Gastroesophageal sphincter (tissue), 3 donors: ENCODE measurements at regions not wholly inside any gene's neighbourhood (a gene's known extent, or its start where the extent isn't known, plus 50 kb on each side); places are given as distances from the start of the nearest gene placed in this dataset.

ENCODE experiments used
- EP300 ChIP-seq: sonication (generic); formaldehyde crosslinking; IDR thresholded peaks from one replicate; pipeline ENCODE4 v1.6.1; 2017; ENCODE audit warnings: antibody characterized with exemption, mild to moderate bottlenecking
- POLR2A ChIP-seq, 2 donors: fragments of 450-650 bp; IDR thresholded peaks; one replicate each; pipeline ENCODE4 v1.6.1; 2017; ENCODE audit warnings: antibody characterized with exemption in 2 of 2, mild to moderate bottlenecking in 2 of 2, moderate library complexity in 1 of 2
- POLR2AphosphoS5 ChIP-seq: sonication (generic); formaldehyde crosslinking; IDR thresholded peaks from one replicate; pipeline ENCODE4 v1.6.1; 2017; ENCODE audit warnings: antibody characterized with exemption
- TF ChIP-seq, protein P1 (sequence below), 4 experiments: fragments of 200-600 bp in 2 of 4; fragments of 450-650 bp in 2 of 4; sonication (generic) in 1 of 4; IDR thresholded peaks; one replicate each; pipeline ENCODE4 v1.5.1; 2017 to 2019; ENCODE audit warnings: antibody characterized with exemption in 4 of 4, mild to moderate bottlenecking in 2 of 4, moderate library complexity in 2 of 4

DNA sequence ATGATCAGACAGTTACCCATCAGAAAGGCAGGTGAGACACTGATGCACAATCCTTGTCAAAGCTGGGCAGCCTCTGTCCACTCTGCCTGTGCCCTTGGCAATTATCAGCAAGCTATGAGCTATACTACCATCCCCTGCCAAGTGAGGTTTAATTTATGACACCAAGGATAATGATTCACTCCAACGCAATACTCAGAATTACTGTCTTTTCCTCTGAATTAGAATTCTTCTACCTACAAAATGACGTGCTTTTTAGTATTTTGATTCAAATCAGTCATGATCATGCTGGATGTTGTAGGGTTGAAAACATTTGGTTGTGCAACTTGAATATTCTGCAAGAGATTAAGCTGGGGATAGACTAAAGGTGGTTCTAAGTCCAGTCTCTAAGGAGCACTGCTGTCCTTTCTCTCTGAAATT, 116.8 kb upstream of the SOX9 start:
- TF ChIP-seq, protein P1, sequence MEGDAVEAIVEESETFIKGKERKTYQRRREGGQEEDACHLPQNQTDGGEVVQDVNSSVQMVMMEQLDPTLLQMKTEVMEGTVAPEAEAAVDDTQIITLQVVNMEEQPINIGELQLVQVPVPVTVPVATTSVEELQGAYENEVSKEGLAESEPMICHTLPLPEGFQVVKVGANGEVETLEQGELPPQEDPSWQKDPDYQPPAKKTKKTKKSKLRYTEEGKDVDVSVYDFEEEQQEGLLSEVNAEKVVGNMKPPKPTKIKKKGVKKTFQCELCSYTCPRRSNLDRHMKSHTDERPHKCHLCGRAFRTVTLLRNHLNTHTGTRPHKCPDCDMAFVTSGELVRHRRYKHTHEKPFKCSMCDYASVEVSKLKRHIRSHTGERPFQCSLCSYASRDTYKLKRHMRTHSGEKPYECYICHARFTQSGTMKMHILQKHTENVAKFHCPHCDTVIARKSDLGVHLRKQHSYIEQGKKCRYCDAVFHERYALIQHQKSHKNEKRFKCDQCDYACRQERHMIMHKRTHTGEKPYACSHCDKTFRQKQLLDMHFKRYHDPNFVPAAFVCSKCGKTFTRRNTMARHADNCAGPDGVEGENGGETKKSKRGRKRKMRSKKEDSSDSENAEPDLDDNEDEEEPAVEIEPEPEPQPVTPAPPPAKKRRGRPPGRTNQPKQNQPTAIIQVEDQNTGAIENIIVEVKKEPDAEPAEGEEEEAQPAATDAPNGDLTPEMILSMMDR (IDR thresholded peaks at IDR 0.05): no peak
- TF ChIP-seq POLR2A (IDR thresholded peaks at IDR 0.05) (no peak), POLR2AphosphoS5 (no peak), EP300 (no peak)
